GM21529 (cell line): ENCODE measurements at regions not wholly inside any gene's neighbourhood (a gene's known extent, or its start where the extent isn't known, plus 50 kb on each side); places are given as distances from the start of the nearest gene placed in this dataset.
"Not testable (repeated sequence)": the region's sequence is repeated elsewhere in the genome, so short reads cannot be mapped to it uniquely, and the experiment has no call there.

Experiments
- ATAC-seq: cut with Tn5 transposase; IDR thresholded peaks from one replicate; pipeline ENCODE4 v1.9.1; 2021; ENCODE audit not compliant: unreplicated experiment

GRCh38 chr5:110812639-110813038 lies 73.8 kb downstream of the SLC25A46 start:
- no peak for ATAC-seq

GRCh38 chr5:110815916-110816605 lies 77.3 kb downstream of the SLC25A46 start:
- ATAC-seq: no peak

- ATAC-seq: no peak
These were observed 78.7 kb downstream of the SLC25A46 start for GRCh38 chr5:110817459-110817858.

DNA sequence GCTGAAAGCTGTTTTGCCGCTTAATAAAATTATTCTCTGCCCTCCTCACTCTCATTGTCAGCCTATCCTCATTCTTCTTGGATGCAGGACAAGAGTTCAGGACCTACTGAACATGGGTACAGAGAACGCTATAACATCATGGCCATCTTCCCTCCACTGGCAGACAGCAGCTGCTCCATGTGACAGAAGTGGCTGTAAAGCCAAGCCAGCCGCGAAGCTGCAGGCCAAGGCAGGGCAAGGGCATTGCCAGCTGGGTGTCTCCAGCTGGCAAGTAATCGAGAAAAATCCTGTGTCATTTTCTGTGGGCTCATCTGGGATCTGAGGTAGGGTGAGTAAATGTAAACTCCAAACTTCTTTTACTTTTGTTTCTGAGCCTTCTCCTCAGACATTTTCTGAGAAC lies 84.8 kb downstream of the SLC25A46 start:
- no peak for ATAC-seq

- no peak for ATAC-seq
These were observed 86.2 kb downstream of the SLC25A46 start for GRCh38 chr5:110824936-110825441.

- no peak for ATAC-seq
These were observed 93.9 kb downstream of the SLC25A46 start for GRCh38 chr5:110832683-110833082.

GRCh38 chr5:110834933-110835332 lies 96.1 kb downstream of the SLC25A46 start:
- not testable (repeated sequence) for ATAC-seq

DNA sequence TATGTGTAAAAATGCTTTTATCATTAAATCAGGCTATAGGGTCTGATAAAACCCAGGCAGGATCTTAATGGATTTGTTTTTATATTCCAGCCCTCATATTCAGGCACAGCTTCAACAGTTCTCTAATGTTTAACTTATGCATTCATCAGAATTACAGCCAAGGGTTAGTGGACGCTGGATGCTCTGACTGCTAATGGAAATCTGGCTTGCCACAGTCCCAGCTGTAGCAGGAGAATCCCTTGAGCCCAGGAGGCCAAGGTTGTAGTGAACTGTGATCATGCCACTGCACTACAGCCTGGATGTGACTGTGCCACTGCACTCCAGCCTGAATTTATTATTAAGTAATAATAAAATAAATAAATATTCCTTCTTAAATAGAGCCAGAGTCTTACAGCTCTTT lies 98.0 kb downstream of the SLC25A46 start:
- no peak for ATAC-seq

GRCh38 chr5:110838357-110838756 lies 99.5 kb downstream of the SLC25A46 start:
- not testable (repeated sequence) for ATAC-seq

DNA sequence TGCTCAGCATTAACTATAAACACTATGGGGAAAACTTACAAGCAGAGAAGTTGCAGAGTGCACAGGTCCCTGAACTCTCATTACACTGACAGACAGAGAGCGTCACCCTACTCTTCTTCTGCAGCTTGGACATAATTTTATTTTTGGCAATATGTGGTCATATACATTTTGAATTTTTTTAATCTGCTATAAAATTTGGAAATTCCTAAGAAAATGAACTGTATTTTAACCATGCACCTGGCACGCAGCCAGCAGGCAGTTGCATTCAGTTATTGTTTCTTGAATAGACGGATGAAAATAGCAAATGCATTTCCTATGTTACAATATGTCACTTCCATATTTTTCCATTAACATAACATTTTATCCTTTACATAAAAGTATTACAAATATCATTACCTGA lies 100.2 kb downstream of the SLC25A46 start:
- no peak for ATAC-seq

DNA sequence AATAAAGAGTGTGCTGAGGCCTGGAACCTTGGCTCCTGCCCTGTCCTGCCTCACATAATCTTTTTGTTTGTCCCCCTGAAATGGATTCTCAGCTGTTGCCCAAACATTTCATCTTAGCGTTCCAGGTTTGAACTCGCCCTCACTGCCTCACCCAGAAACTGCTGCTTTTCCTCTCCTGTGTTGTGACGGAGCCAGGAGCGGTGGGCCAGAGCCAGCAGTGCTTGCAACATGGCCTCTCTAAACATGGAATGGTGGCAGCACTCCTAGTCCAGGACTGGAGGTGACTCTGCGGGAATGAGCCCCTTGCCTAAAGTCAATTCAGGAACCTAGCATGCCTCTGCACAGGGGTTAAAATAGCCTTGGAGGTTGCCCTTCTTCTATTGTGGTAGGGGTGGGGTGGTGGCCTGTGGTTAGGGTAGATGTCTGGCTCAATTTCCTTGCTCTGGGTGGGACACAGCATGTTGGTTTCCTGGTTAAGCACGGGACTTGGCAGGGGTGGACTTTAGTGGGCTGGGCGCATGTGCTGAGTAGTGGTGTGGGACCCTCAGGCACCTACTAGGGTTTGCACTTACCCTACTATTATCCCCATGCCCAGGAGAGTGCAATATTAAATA lies 101.6 kb downstream of the SLC25A46 start:
- no peak for ATAC-seq

GRCh38 chr5:110841137-110841536 lies 102.3 kb downstream of the SLC25A46 start:
- no peak for ATAC-seq

DNA sequence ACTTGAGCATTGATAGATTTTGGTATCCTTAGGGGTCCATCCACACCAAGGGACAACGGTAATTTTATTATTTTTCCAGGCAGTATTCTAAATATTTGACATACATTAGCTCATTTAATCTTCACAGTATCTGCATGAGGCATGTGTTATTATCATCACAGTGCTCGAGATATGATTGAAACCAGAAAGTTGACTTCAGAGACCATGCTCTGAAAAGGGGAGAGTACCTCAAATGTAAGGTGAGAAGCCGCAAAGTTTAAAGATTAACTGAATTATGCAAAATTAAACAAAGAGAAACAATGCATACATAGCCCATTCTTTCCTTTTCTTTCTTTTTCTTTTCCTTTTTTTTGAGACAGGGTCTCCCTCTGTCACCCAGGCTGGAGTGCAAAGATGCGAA lies 104.1 kb downstream of the SLC25A46 start:
- no peak for ATAC-seq

- no peak for ATAC-seq
These were observed 105.4 kb downstream of the SLC25A46 start for GRCh38 chr5:110844251-110844650.

DNA sequence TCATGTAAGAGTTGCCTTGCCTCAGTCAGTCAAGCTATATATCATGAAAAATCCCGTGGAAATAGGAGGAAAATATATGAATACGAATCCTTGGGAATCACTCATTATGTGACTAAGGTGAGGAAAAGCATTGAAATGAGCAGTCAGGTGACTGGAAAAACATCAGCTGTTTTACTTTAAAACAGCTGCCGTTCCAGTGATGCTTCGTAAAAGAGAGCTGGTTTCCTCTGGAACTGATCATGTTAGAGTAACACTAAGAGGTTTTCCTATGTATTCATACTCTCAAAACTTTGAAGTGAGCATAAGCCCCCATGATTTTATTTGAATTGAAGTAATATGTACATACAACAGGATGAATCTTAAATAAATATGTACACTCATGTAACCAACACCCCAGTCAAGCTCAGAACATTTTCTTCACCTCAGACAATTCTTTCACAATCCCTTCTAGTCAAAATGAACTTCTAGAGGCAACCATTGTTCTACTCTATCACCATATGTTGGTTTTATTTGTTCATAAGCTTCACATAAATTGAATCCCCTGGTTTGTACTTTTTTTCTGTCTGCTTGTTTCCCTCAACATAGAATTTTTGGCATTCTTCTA lies 107.7 kb downstream of the SLC25A46 start:
- no peak for ATAC-seq

GRCh38 chr5:110851357-110851756 lies 112.5 kb downstream of the SLC25A46 start:
- no peak for ATAC-seq

DNA sequence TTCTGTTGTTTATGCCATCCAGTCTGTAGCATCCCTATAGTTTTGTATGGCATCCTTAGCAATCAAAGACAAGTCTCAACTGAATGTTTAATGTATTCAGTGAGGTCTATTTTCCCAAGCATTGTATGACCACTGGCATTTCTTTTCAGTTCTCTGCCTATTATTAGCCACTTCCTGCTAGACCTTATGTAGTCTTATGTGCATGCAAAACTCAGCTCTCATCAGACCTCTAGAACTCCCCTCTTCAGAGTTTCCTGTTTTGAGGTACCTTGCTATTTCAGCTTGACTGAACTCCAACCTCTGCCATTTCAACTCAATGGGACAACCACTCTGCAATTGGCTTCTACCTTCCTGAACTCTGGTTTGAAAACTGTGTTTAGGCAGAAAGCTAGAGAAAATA lies 113.2 kb downstream of the SLC25A46 start:
- peak; percentile 96 for ATAC-seq

DNA sequence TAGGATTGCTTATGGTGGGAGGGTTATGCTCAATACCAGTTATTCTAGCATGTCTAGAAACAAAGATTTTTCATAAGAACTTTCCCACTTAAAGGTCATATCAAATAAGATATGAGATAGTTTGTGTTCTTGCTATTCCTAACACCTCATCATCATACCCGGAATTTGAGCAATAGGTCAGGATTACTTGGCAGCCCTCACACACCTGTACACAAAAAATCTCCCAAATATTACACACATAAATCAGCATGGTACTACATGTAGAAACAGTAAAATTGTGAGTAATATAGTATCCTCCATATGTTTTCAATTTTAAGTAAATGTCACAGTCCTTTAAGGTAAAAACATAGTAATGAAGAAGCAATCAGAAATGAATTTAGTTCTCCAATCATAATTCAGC lies 113.7 kb downstream of the SLC25A46 start:
- ATAC-seq: no peak

GRCh38 chr5:110853267-110853666 lies 114.5 kb downstream of the SLC25A46 start:
- no peak for ATAC-seq

DNA sequence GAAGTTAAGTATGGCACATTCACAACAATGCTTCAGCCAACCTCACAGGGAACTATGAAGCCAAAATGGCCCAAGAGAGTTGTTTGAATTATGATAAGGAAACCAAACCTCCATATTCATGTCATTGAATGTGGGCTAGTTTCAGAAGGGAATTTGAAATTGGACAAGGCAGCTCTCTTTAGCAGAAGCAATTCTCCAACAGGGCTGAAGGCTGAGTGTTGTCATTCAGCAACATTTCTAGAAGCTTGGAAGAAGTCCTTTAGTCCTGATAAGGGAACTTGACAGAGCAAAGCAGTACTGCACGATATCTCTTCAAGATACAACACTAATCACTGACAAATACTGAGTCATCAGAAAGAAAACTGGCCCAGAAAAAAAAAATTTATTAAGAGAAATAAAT lies 115.4 kb downstream of the SLC25A46 start:
- ATAC-seq: no peak

DNA sequence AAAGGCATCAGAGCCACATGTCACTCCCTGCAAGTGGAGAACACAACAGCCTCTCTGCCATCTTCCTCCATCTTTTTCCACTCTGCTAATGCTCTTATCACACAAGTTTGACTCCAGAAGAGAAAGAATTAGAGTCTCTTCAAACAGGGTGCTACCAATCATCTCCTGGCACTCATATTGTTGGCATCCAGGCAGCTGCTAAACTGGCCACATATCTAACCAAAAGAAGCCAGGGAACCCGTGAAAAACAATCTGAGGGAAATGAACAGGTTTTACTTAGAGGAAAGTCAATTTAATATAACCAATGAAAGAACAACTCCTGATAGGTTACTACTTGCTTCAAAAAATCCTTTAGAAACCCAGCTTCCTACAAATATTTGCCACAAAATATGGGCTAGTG lies 117.2 kb downstream of the SLC25A46 start:
- ATAC-seq: no peak

- ATAC-seq: peak; percentile 89
These were observed 126.7 kb downstream of the SLC25A46 start for GRCh38 chr5:110865400-110866094.
